ENCODE measurements at regions not wholly inside any gene's neighbourhood (a gene's known extent, or its start where the extent isn't known, plus 50 kb on each side); places are given as distances from the start of the nearest gene placed in this dataset.

- peaks cover 76% of the 10 kb centered on the region for H3K9me3 ChIP-seq (ENCODE audit: insufficient read depth, low read depth, low read length)
- no peak overlapping the region for H3K27ac ChIP-seq (ENCODE audit: low read length)
- H3K36me3 ChIP-seq (ENCODE audit: insufficient read depth, low read depth, low read length) = no peaks in the 10 kb centered on the region
- H3K4me3 ChIP-seq (ENCODE audit: low read length) = no peak overlapping the region
- H3K9ac ChIP-seq (ENCODE audit: low read depth, low read length) = no peak overlapping the region
- H3K27me3 ChIP-seq (ENCODE audit: insufficient read depth, low read length) = no peaks in the 10 kb centered on the region
- no peaks in the 10 kb centered on the region for H3K4me1 ChIP-seq (ENCODE audit: insufficient read depth, low read length)
Observed at GRCh38 chr17:83196973-83197880, 117.8 kb downstream of the METRNL start.

- H3K36me3 ChIP-seq (ENCODE audit: insufficient read depth, low read depth, low read length) = no peaks in the 10 kb centered on the region
- no peak overlapping the region for H3K9ac ChIP-seq (ENCODE audit: low read depth, low read length)
- no peak overlapping the region for H3K27ac ChIP-seq (ENCODE audit: low read length)
- no peaks in the 10 kb centered on the region for H3K4me1 ChIP-seq (ENCODE audit: insufficient read depth, low read length)
- H3K4me3 ChIP-seq (ENCODE audit: low read length) = no peak overlapping the region
- peaks cover 83% of the 10 kb centered on the region for H3K9me3 ChIP-seq (ENCODE audit: insufficient read depth, low read depth, low read length)
- H3K27me3 ChIP-seq (ENCODE audit: insufficient read depth, low read length) = no peaks in the 10 kb centered on the region
Observed at GRCh38 chr17:83198366-83199341, 119.2 kb downstream of the METRNL start.

- no peak overlapping the region for H3K9ac ChIP-seq (ENCODE audit: low read depth, low read length)
- H3K4me3 ChIP-seq (ENCODE audit: low read length) = no peak overlapping the region
- H3K27me3 ChIP-seq (ENCODE audit: insufficient read depth, low read length) = no peaks in the 10 kb centered on the region
- no peaks in the 10 kb centered on the region for H3K4me1 ChIP-seq (ENCODE audit: insufficient read depth, low read length)
- no peaks in the 10 kb centered on the region for H3K36me3 ChIP-seq (ENCODE audit: insufficient read depth, low read depth, low read length)
- H3K9me3 ChIP-seq (ENCODE audit: insufficient read depth, low read depth, low read length) = peaks cover 82% of the 10 kb centered on the region
- H3K27ac ChIP-seq (ENCODE audit: low read length) = no peak overlapping the region
Observed at GRCh38 chr17:83199500-83200201, 120.2 kb downstream of the METRNL start.

GRCh38 chr17:83200231-83200699 lies 120.9 kb downstream of the METRNL start:
- Histone ChIP-seq H3K4me3 (ENCODE audit: low read length) (no peak overlapping the region), H3K4me1 (ENCODE audit: insufficient read depth, low read length) (no peaks in the 10 kb centered on the region), H3K27ac (ENCODE audit: low read length) (no peak overlapping the region), H3K9ac (ENCODE audit: low read depth, low read length) (no peak overlapping the region), H3K36me3 (ENCODE audit: insufficient read depth, low read depth, low read length) (no peaks in the 10 kb centered on the region), H3K9me3 (ENCODE audit: insufficient read depth, low read depth, low read length) (peaks cover 80% of the 10 kb centered on the region), H3K27me3 (ENCODE audit: insufficient read depth, low read length) (no peaks in the 10 kb centered on the region)

- Histone ChIP-seq H3K9ac (ENCODE audit: low read depth, low read length) (no peak overlapping the region), H3K27me3 (ENCODE audit: insufficient read depth, low read length) (no peaks in the 10 kb centered on the region), H3K4me3 (ENCODE audit: low read length) (no peak overlapping the region), H3K27ac (ENCODE audit: low read length) (no peak overlapping the region), H3K36me3 (ENCODE audit: insufficient read depth, low read depth, low read length) (no peaks in the 10 kb centered on the region), H3K4me1 (ENCODE audit: insufficient read depth, low read length) (no peaks in the 10 kb centered on the region), H3K9me3 (ENCODE audit: insufficient read depth, low read depth, low read length) (peaks cover 76% of the 10 kb centered on the region)
Observed at GRCh38 chr17:83200751-83201150, 121.3 kb downstream of the METRNL start.

- no peak overlapping the region for H3K27ac ChIP-seq (ENCODE audit: low read length)
- no peaks in the 10 kb centered on the region for H3K36me3 ChIP-seq (ENCODE audit: insufficient read depth, low read depth, low read length)
- H3K4me3 ChIP-seq (ENCODE audit: low read length) = no peak overlapping the region
- no peaks in the 10 kb centered on the region for H3K4me1 ChIP-seq (ENCODE audit: insufficient read depth, low read length)
- H3K9me3 ChIP-seq (ENCODE audit: insufficient read depth, low read depth, low read length) = peaks cover 78% of the 10 kb centered on the region
- no peaks in the 10 kb centered on the region for H3K27me3 ChIP-seq (ENCODE audit: insufficient read depth, low read length)
- no peak overlapping the region for H3K9ac ChIP-seq (ENCODE audit: low read depth, low read length)
Observed at GRCh38 chr17:83201206-83202001, 122.0 kb downstream of the METRNL start.

GRCh38 chr17:83202002-83203000 lies 122.9 kb downstream of the METRNL start:
- Histone ChIP-seq H3K27ac (ENCODE audit: low read length) (no peak overlapping the region), H3K4me3 (ENCODE audit: low read length) (no peak overlapping the region), H3K36me3 (ENCODE audit: insufficient read depth, low read depth, low read length) (no peaks in the 10 kb centered on the region), H3K27me3 (ENCODE audit: insufficient read depth, low read length) (no peaks in the 10 kb centered on the region), H3K9me3 (ENCODE audit: insufficient read depth, low read depth, low read length) (peaks cover 78% of the 10 kb centered on the region), H3K9ac (ENCODE audit: low read depth, low read length) (no peak overlapping the region), H3K4me1 (ENCODE audit: insufficient read depth, low read length) (no peaks in the 10 kb centered on the region)

GRCh38 chr17:83203073-83203471 lies 123.7 kb downstream of the METRNL start:
- Histone ChIP-seq H3K27me3 (ENCODE audit: insufficient read depth, low read length) (no peaks in the 10 kb centered on the region), H3K4me1 (ENCODE audit: insufficient read depth, low read length) (no peaks in the 10 kb centered on the region), H3K4me3 (ENCODE audit: low read length) (no peak overlapping the region), H3K9ac (ENCODE audit: low read depth, low read length) (no peak overlapping the region), H3K9me3 (ENCODE audit: insufficient read depth, low read depth, low read length) (peaks cover 75% of the 10 kb centered on the region), H3K27ac (ENCODE audit: low read length) (no peak overlapping the region), H3K36me3 (ENCODE audit: insufficient read depth, low read depth, low read length) (no peaks in the 10 kb centered on the region)

GRCh38 chr17:83203472-83204221 lies 124.2 kb downstream of the METRNL start:
- no peaks in the 10 kb centered on the region for H3K27me3 ChIP-seq (ENCODE audit: insufficient read depth, low read length)
- no peak overlapping the region for H3K4me3 ChIP-seq (ENCODE audit: low read length)
- H3K27ac ChIP-seq (ENCODE audit: low read length) = no peak overlapping the region
- peaks cover 70% of the 10 kb centered on the region for H3K9me3 ChIP-seq (ENCODE audit: insufficient read depth, low read depth, low read length)
- H3K9ac ChIP-seq (ENCODE audit: low read depth, low read length) = no peak overlapping the region
- H3K36me3 ChIP-seq (ENCODE audit: insufficient read depth, low read depth, low read length) = no peaks in the 10 kb centered on the region
- no peaks in the 10 kb centered on the region for H3K4me1 ChIP-seq (ENCODE audit: insufficient read depth, low read length)

All from iPS-20b (cell line).